ENCODE measurements at regions not wholly inside any gene's neighbourhood (a gene's known extent, or its start where the extent isn't known, plus 50 kb on each side); places are given as distances from the start of the nearest gene placed in this dataset.
"Not testable (repeated sequence)": the region's sequence is repeated elsewhere in the genome, so short reads cannot be mapped to it uniquely, and the experiment has no call there.

- H3K9me3 ChIP-seq (ENCODE audit: control insufficient read depth, insufficient read depth, low read length): no peaks in the 10 kb centered on the region
- H3K27me3 ChIP-seq (ENCODE audit: control insufficient read depth, low read length): no peaks in the 10 kb centered on the region
- no peaks in the 10 kb centered on the region for H3K36me3 ChIP-seq (ENCODE audit: control insufficient read depth, low read length)
- H3K9me2 ChIP-seq (replicated peaks; ENCODE audit: control insufficient read depth, low read length): no peaks in the 10 kb centered on the region
- H3K4me2 ChIP-seq (ENCODE audit: low read length): no peak overlapping the region
- TF ChIP-seq EZH2phosphoT487 (IDR thresholded peaks at IDR 0.05; ENCODE audit: borderline replicate concordance, low read length) (no peak), CTCF (IDR thresholded peaks at IDR 0.05; ENCODE audit: low read depth, low read length, poor library complexity, severe bottlenecking) (no peak)
- no peaks in the 10 kb centered on the region for H3F3A ChIP-seq (ENCODE audit: control insufficient read depth, insufficient read depth)
- no peak overlapping the region for H3K27ac ChIP-seq (ENCODE audit: low read depth, low read length)
- H3K4me3 ChIP-seq (ENCODE audit: low read length): no peak overlapping the region
- H3K4me1 ChIP-seq (ENCODE audit: control insufficient read depth, low read length): no peaks in the 10 kb centered on the region
- H4K20me1 ChIP-seq (ENCODE audit: control insufficient read depth, insufficient read depth, low read depth, low read length): no peaks in the 10 kb centered on the region
- H3K79me2 ChIP-seq (ENCODE audit: control insufficient read depth, low read length): no peaks in the 10 kb centered on the region
Measured at GRCh38 chr2:43065036-43065435, 161.4 kb downstream of the ZFP36L2 start.

GRCh38 chr2:43063096-43063495 lies 163.3 kb downstream of the ZFP36L2 start:
- not testable (repeated sequence) for H3K27me3 ChIP-seq (ENCODE audit: control insufficient read depth, low read length); H3K4me1 ChIP-seq (ENCODE audit: control insufficient read depth, low read length); H3K4me3 ChIP-seq (ENCODE audit: low read length); H3K36me3 ChIP-seq (ENCODE audit: control insufficient read depth, low read length); H3K9me2 ChIP-seq (replicated peaks; ENCODE audit: control insufficient read depth, low read length); H3K27ac ChIP-seq (ENCODE audit: low read depth, low read length); H3K79me2 ChIP-seq (ENCODE audit: control insufficient read depth, low read length); H3F3A ChIP-seq (ENCODE audit: control insufficient read depth, insufficient read depth); H3K9me3 ChIP-seq (ENCODE audit: control insufficient read depth, insufficient read depth, low read length); H3K4me2 ChIP-seq (ENCODE audit: low read length); H4K20me1 ChIP-seq (ENCODE audit: control insufficient read depth, insufficient read depth, low read depth, low read length)

GRCh38 chr2:43062058-43062457 lies 164.3 kb downstream of the ZFP36L2 start:
- H3K4me1 ChIP-seq (ENCODE audit: control insufficient read depth, low read length): no peaks in the 10 kb centered on the region
- H3K27me3 ChIP-seq (ENCODE audit: control insufficient read depth, low read length): no peaks in the 10 kb centered on the region
- no peaks in the 10 kb centered on the region for H3F3A ChIP-seq (ENCODE audit: control insufficient read depth, insufficient read depth)
- H3K4me2 ChIP-seq (ENCODE audit: low read length): no peak overlapping the region
- H3K27ac ChIP-seq (ENCODE audit: low read depth, low read length): no peak overlapping the region
- H3K9me3 ChIP-seq (ENCODE audit: control insufficient read depth, insufficient read depth, low read length): no peaks in the 10 kb centered on the region
- no peaks in the 10 kb centered on the region for H3K9me2 ChIP-seq (replicated peaks; ENCODE audit: control insufficient read depth, low read length)
- TF ChIP-seq EZH2phosphoT487 (IDR thresholded peaks at IDR 0.05; ENCODE audit: borderline replicate concordance, low read length) (no peak), CTCF (IDR thresholded peaks at IDR 0.05; ENCODE audit: low read depth, low read length, poor library complexity, severe bottlenecking) (no peak)
- H4K20me1 ChIP-seq (ENCODE audit: control insufficient read depth, insufficient read depth, low read depth, low read length): no peaks in the 10 kb centered on the region
- no peak overlapping the region for H3K4me3 ChIP-seq (ENCODE audit: low read length)
- H3K79me2 ChIP-seq (ENCODE audit: control insufficient read depth, low read length): no peaks in the 10 kb centered on the region
- no peaks in the 10 kb centered on the region for H3K36me3 ChIP-seq (ENCODE audit: control insufficient read depth, low read length)

DNA sequence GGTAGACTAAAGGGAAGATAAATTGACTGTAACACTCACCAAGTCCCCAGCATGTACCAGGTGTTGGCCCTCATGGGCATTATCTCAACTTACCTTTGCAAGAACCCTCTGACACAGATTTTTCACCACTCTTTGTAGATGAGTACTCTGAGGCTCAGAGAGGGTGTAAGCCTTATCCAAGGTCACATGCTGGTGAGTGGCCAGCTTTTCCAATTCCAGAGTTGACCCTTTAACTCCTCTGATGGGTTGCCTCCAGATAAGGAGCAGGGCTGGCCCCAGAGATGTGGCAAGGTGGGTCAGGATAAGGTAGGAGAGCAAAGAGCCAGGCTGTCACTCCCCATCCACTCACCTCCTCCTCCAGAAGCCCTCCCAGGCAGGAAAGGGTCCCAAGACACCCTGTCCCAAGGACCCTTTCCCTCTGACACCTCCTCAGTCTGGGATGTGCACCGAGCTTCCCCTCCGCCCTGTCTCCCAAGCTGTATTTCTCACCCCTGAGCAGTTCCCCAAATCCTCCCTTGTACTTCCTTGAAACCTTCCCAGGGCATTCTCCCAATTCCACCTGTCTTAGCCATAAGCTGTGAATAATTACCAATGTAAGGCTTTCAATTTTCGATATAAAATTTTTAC lies 165.9 kb downstream of the ZFP36L2 start:
- H3K27me3 ChIP-seq (ENCODE audit: control insufficient read depth, low read length): peaks cover 10% of the 10 kb centered on the region
- no peak overlapping the region for H3K27ac ChIP-seq (ENCODE audit: low read depth, low read length)
- H3K4me3 ChIP-seq (ENCODE audit: low read length): no peak overlapping the region
- no peak for TF ChIP-seq CTCF (IDR thresholded peaks at IDR 0.05; ENCODE audit: low read depth, low read length, poor library complexity, severe bottlenecking)
- TF ChIP-seq EZH2phosphoT487 (IDR thresholded peaks at IDR 0.05; ENCODE audit: borderline replicate concordance, low read length): no peak
- H3K79me2 ChIP-seq (ENCODE audit: control insufficient read depth, low read length): no peaks in the 10 kb centered on the region
- no peaks in the 10 kb centered on the region for H3K9me3 ChIP-seq (ENCODE audit: control insufficient read depth, insufficient read depth, low read length)
- H3K9me2 ChIP-seq (replicated peaks; ENCODE audit: control insufficient read depth, low read length): no peaks in the 10 kb centered on the region
- no peak overlapping the region for H3K4me2 ChIP-seq (ENCODE audit: low read length)
- no peaks in the 10 kb centered on the region for H3K36me3 ChIP-seq (ENCODE audit: control insufficient read depth, low read length)
- no peaks in the 10 kb centered on the region for H3F3A ChIP-seq (ENCODE audit: control insufficient read depth, insufficient read depth)
- no peaks in the 10 kb centered on the region for H4K20me1 ChIP-seq (ENCODE audit: control insufficient read depth, insufficient read depth, low read depth, low read length)
- no peaks in the 10 kb centered on the region for H3K4me1 ChIP-seq (ENCODE audit: control insufficient read depth, low read length)
